ENCODE measurements at regions not wholly inside any gene's neighbourhood (a gene's known extent, or its start where the extent isn't known, plus 50 kb on each side); places are given as distances from the start of the nearest gene placed in this dataset.

DNA sequence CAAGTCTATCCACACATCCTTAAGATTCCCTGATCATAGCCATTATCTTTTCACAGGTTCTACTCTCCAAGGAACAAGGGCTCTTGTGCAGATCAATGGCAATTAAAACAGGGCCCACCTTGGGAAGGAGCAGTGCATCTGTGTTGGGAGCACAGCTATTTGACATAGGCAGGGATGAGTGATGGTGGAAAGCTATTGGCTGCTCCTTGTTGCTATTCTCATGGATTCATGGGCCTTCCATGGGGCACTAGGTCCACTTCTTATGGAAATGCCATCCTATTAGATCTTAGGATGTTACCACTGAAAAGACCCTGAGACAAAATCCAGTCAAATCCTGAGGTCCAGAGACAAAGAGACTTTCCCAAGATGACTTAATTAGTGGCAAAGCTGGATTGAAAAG is 148.6 kb upstream of the MTNR1B start:
- Histone ChIP-seq H3K9ac (ENCODE audit: low read depth in 1 of 2, low read length in 2 of 2) (no peak overlapping the region), H3K27me3 (ENCODE audit: control insufficient read depth in 4 of 4, insufficient read depth in 4 of 4, low read length in 3 of 4) (no peaks in the 10 kb centered on the region), H3K4me3 (ENCODE audit: low read depth in 1 of 3, low read length in 3 of 3) (no peak overlapping the region), H3K9me3 (ENCODE audit: control insufficient read depth in 4 of 4, low read length in 3 of 4) (peaks cover 0 to 2% (median 0%) of the 10 kb centered on the region in 4 donors), H3K4me1 (ENCODE audit: control insufficient read depth in 4 of 4, insufficient read depth in 4 of 4, low read length in 3 of 4) (no peaks in the 10 kb centered on the region), H3K36me3 (ENCODE audit: control insufficient read depth in 4 of 4, insufficient read depth in 3 of 4, low read depth in 1 of 4, low read length in 3 of 4) (no peaks in the 10 kb centered on the region), H3K27ac (ENCODE audit: low read depth in 1 of 2, low read length in 2 of 2) (no peak overlapping the region)
- TF ChIP-seq RXRA (IDR thresholded peaks at IDR 0.05) (no peak), EGR1 (IDR thresholded peaks at IDR 0.05; ENCODE audit: low read depth in 2 of 2) (no peak), FOXA1 (IDR thresholded peaks at IDR 0.05) (no peak), GABPA (IDR thresholded peaks at IDR 0.05 in 1 of 2, conservative IDR thresholded peaks at IDR 0.05 in 1 of 2) (no peak), HNF4G (IDR thresholded peaks at IDR 0.05) (no peak), FOXA2 (IDR thresholded peaks at IDR 0.05) (no peak), SP1 (IDR thresholded peaks at IDR 0.05) (no peak), JUND (IDR thresholded peaks at IDR 0.05) (no peak), TAF1 (conservative IDR thresholded peaks at IDR 0.05) (no peak), HNF4A (conservative IDR thresholded peaks at IDR 0.05) (no peak), NR2F2 (IDR thresholded peaks at IDR 0.05) (no peak), RAD21 (IDR thresholded peaks at IDR 0.05) (no peak), YY1 (IDR thresholded peaks at IDR 0.05) (no peak)
- TF ChIP-seq, protein P1, sequence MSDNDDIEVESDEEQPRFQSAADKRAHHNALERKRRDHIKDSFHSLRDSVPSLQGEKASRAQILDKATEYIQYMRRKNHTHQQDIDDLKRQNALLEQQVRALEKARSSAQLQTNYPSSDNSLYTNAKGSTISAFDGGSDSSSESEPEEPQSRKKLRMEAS (IDR thresholded peaks at IDR 0.05) = no peak
- TF ChIP-seq, protein P2, sequence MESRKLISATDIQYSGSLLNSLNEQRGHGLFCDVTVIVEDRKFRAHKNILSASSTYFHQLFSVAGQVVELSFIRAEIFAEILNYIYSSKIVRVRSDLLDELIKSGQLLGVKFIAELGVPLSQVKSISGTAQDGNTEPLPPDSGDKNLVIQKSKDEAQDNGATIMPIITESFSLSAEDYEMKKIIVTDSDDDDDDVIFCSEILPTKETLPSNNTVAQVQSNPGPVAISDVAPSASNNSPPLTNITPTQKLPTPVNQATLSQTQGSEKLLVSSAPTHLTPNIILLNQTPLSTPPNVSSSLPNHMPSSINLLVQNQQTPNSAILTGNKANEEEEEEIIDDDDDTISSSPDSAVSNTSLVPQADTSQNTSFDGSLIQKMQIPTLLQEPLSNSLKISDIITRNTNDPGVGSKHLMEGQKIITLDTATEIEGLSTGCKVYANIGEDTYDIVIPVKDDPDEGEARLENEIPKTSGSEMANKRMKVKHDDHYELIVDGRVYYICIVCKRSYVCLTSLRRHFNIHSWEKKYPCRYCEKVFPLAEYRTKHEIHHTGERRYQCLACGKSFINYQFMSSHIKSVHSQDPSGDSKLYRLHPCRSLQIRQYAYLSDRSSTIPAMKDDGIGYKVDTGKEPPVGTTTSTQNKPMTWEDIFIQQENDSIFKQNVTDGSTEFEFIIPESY (IDR thresholded peaks at IDR 0.05) = no peak
- TF ChIP-seq, protein P3, sequence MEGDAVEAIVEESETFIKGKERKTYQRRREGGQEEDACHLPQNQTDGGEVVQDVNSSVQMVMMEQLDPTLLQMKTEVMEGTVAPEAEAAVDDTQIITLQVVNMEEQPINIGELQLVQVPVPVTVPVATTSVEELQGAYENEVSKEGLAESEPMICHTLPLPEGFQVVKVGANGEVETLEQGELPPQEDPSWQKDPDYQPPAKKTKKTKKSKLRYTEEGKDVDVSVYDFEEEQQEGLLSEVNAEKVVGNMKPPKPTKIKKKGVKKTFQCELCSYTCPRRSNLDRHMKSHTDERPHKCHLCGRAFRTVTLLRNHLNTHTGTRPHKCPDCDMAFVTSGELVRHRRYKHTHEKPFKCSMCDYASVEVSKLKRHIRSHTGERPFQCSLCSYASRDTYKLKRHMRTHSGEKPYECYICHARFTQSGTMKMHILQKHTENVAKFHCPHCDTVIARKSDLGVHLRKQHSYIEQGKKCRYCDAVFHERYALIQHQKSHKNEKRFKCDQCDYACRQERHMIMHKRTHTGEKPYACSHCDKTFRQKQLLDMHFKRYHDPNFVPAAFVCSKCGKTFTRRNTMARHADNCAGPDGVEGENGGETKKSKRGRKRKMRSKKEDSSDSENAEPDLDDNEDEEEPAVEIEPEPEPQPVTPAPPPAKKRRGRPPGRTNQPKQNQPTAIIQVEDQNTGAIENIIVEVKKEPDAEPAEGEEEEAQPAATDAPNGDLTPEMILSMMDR (IDR thresholded peaks at IDR 0.05; ENCODE audit: low read depth, low read length, missing input control) = no peak
- TF ChIP-seq, protein P4, sequence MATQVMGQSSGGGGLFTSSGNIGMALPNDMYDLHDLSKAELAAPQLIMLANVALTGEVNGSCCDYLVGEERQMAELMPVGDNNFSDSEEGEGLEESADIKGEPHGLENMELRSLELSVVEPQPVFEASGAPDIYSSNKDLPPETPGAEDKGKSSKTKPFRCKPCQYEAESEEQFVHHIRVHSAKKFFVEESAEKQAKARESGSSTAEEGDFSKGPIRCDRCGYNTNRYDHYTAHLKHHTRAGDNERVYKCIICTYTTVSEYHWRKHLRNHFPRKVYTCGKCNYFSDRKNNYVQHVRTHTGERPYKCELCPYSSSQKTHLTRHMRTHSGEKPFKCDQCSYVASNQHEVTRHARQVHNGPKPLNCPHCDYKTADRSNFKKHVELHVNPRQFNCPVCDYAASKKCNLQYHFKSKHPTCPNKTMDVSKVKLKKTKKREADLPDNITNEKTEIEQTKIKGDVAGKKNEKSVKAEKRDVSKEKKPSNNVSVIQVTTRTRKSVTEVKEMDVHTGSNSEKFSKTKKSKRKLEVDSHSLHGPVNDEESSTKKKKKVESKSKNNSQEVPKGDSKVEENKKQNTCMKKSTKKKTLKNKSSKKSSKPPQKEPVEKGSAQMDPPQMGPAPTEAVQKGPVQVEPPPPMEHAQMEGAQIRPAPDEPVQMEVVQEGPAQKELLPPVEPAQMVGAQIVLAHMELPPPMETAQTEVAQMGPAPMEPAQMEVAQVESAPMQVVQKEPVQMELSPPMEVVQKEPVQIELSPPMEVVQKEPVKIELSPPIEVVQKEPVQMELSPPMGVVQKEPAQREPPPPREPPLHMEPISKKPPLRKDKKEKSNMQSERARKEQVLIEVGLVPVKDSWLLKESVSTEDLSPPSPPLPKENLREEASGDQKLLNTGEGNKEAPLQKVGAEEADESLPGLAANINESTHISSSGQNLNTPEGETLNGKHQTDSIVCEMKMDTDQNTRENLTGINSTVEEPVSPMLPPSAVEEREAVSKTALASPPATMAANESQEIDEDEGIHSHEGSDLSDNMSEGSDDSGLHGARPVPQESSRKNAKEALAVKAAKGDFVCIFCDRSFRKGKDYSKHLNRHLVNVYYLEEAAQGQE (IDR thresholded peaks at IDR 0.05) = no peak
- TF ChIP-seq, protein P5, sequence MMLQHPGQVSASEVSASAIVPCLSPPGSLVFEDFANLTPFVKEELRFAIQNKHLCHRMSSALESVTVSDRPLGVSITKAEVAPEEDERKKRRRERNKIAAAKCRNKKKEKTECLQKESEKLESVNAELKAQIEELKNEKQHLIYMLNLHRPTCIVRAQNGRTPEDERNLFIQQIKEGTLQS (IDR thresholded peaks at IDR 0.05) = no peak
- DNase-seq (ENCODE audit: low spot score) = no peak

All from liver (tissue), 7 donors.